Fibroblast of lung (primary cell): ENCODE measurements at regions not wholly inside any gene's neighbourhood (a gene's known extent, or its start where the extent isn't known, plus 50 kb on each side); places are given as distances from the start of the nearest gene placed in this dataset.

ENCODE experiments used
- EZH2 ChIP-seq: IDR thresholded peaks from 2 replicates; pipeline ENCODE4 v1.5.1; 2012; ENCODE audit warnings: low read length, control low read depth, mild to moderate bottlenecking; ENCODE audit errors: missing control alignments
- TF ChIP-seq, protein P1 (sequence below), 2 donors: IDR thresholded peaks in 1 of 2; conservative IDR thresholded peaks in 1 of 2; 1 replicate in 1 of 2; 2 replicates in 1 of 2; pipeline ENCODE4 v1.5.1; 2011 to 2012; ENCODE audit warnings: low read length in 2 of 2, control low read depth in 1 of 2, inconsistent platforms in 1 of 2, low read depth in 1 of 2, mild to moderate bottlenecking in 1 of 2

GRCh38 chr21:18622383-18622782, 218.8 kb upstream of the TMPRSS15 start:
- TF ChIP-seq, protein P1, sequence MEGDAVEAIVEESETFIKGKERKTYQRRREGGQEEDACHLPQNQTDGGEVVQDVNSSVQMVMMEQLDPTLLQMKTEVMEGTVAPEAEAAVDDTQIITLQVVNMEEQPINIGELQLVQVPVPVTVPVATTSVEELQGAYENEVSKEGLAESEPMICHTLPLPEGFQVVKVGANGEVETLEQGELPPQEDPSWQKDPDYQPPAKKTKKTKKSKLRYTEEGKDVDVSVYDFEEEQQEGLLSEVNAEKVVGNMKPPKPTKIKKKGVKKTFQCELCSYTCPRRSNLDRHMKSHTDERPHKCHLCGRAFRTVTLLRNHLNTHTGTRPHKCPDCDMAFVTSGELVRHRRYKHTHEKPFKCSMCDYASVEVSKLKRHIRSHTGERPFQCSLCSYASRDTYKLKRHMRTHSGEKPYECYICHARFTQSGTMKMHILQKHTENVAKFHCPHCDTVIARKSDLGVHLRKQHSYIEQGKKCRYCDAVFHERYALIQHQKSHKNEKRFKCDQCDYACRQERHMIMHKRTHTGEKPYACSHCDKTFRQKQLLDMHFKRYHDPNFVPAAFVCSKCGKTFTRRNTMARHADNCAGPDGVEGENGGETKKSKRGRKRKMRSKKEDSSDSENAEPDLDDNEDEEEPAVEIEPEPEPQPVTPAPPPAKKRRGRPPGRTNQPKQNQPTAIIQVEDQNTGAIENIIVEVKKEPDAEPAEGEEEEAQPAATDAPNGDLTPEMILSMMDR (conservative IDR thresholded peaks at IDR 0.05 in 1 of 2, IDR thresholded peaks at IDR 0.05 in 1 of 2; ENCODE audit: low read depth in 1 of 2, low read length in 2 of 2) = no peak
- no peak for TF ChIP-seq EZH2
